Smooth muscle cell (in vitro differentiated cells): ENCODE measurements at regions not wholly inside any gene's neighbourhood (a gene's known extent, or its start where the extent isn't known, plus 50 kb on each side); places are given as distances from the start of the nearest gene placed in this dataset.

Experiments used
- DNase-seq: peaks from one replicate; lab custom pipeline; 2025; ENCODE audit not compliant: unreplicated experiment; lab: John Stamatoyannopoulos, UW
- H2AFZ ChIP-seq: fragments of 200-600 bp; sonication (generic); 2 replicates; pipeline ENCODE4 v1.6.0; 2016; ENCODE audit warnings: antibody characterized with exemption, low read depth, mild to moderate bottlenecking
- H3F3A ChIP-seq: fragments of 200-600 bp; sonication (generic); 2 replicates; pipeline ENCODE4 v1.6.0; 2017; ENCODE audit warnings: antibody characterized with exemption, low read depth
- H3K27ac ChIP-seq: fragments of 200-600 bp; sonication (generic); 2 replicates; pipeline ENCODE4 v1.5.1; 2016; ENCODE audit warnings: low read depth, mild to moderate bottlenecking
- H3K27me3 ChIP-seq: fragments of 200-600 bp; sonication (generic); 2 replicates; pipeline ENCODE4 v1.6.1; 2016; ENCODE audit warnings: low read depth, mild to moderate bottlenecking
- H3K36me3 ChIP-seq: fragments of 200-600 bp; sonication (generic); 2 replicates; pipeline ENCODE4 v1.5.1; 2016; ENCODE audit warnings: low read depth
- H3K4me1 ChIP-seq: fragments of 200-600 bp; sonication (generic); 2 replicates; pipeline ENCODE4 v1.5.1; 2016; ENCODE audit warnings: low read depth
- H3K4me2 ChIP-seq: fragments of 200-600 bp; sonication (generic); 2 replicates; pipeline ENCODE4 v1.6.0; 2016; ENCODE audit warnings: mild to moderate bottlenecking
- H3K4me3 ChIP-seq: fragments of 200-600 bp; sonication (generic); 2 replicates; pipeline ENCODE4 v1.5.1; 2016; ENCODE audit warnings: mild to moderate bottlenecking
- H3K79me2 ChIP-seq: fragments of 200-600 bp; sonication (generic); 2 replicates; pipeline ENCODE4 v1.6.0; 2016; ENCODE audit warnings: low read depth, mild to moderate bottlenecking
- H3K9ac ChIP-seq: fragments of 200-600 bp; sonication (generic); 2 replicates; pipeline ENCODE4 v1.6.0; 2016; ENCODE audit warnings: low read depth
- H3K9me3 ChIP-seq: fragments of 200-600 bp; sonication (generic); replicated peaks from 2 replicates; pipeline ENCODE4 v1.5.1; 2016; ENCODE audit warnings: low read depth
- H4K20me1 ChIP-seq: fragments of 200-600 bp; sonication (generic); 2 replicates; pipeline ENCODE4 v1.6.0; 2016; ENCODE audit warnings: low read depth
- CTCF ChIP-seq: fragments of 200-600 bp; sonication (generic); IDR thresholded peaks from 2 replicates; pipeline ENCODE4 v1.5.1; 2017; ENCODE audit warnings: borderline replicate concordance, mild to moderate bottlenecking, antibody characterized with exemption; ENCODE audit not compliant: insufficient read depth, poor library complexity, severe bottlenecking
- WGBS: methylation state at CpG from one replicate; pipeline ENCODE4 v1.1.7; 2016; ENCODE audit warnings: low lambda C conversion rate; 5-methylcytosine and 5-hydroxymethylcytosine counted together

GRCh38 chr4:85092943-85093342, 126.5 kb upstream of the WDFY3 start:
- H3K9me3 ChIP-seq: no peaks in the 10 kb centered on the region
- H3K4me3 ChIP-seq: no peak overlapping the region
- WGBS: 52% methylated on average over 1 of the region's 1 CpG
- no peak overlapping the region for H3K4me2 ChIP-seq
- H3K9ac ChIP-seq: no peak overlapping the region
- no peak for DNase-seq
- H3K27ac ChIP-seq: no peak overlapping the region
- H3K79me2 ChIP-seq: no peaks in the 10 kb centered on the region
- no peaks in the 10 kb centered on the region for H4K20me1 ChIP-seq
- H3K36me3 ChIP-seq: no peaks in the 10 kb centered on the region
- no peaks in the 10 kb centered on the region for H3K4me1 ChIP-seq
- no peaks in the 10 kb centered on the region for H3K27me3 ChIP-seq
- H2AFZ ChIP-seq: no peak overlapping the region
- TF ChIP-seq CTCF: no peak
- no peaks in the 10 kb centered on the region for H3F3A ChIP-seq

GRCh38 chr4:85094735-85095134, 128.2 kb upstream of the WDFY3 start:
- 89% methylated on average over 1 of the region's 1 CpG for WGBS
- H3K4me2 ChIP-seq: no peak overlapping the region
- no peak for TF ChIP-seq CTCF

GRCh38 chr4:85102606-85103005, 136.1 kb upstream of the WDFY3 start:
- Histone ChIP-seq H4K20me1 (no peaks in the 10 kb centered on the region), H3K4me2 (no peak overlapping the region), H3K36me3 (no peaks in the 10 kb centered on the region), H3K27ac (no peak overlapping the region), H3F3A (no peaks in the 10 kb centered on the region), H3K4me1 (no peaks in the 10 kb centered on the region), H3K9ac (no peak overlapping the region), H3K79me2 (no peaks in the 10 kb centered on the region), H3K27me3 (no peaks in the 10 kb centered on the region), H3K4me3 (no peak overlapping the region), H3K9me3 (no peaks in the 10 kb centered on the region), H2AFZ (no peak overlapping the region)
- TF ChIP-seq CTCF: no peak
- no peak for DNase-seq
- 96% methylated on average over 1 of the region's 1 CpG for WGBS

More at GRCh38 chr4:85094735-85095134, 128.2 kb upstream of the WDFY3 start:
- Histone ChIP-seq H3K27ac (no peak overlapping the region), H3K9ac (no peak overlapping the region), H3K4me1 (no peaks in the 10 kb centered on the region), H3F3A (no peaks in the 10 kb centered on the region), H3K27me3 (no peaks in the 10 kb centered on the region), H3K9me3 (no peaks in the 10 kb centered on the region), H2AFZ (no peak overlapping the region), H3K36me3 (no peaks in the 10 kb centered on the region), H4K20me1 (no peaks in the 10 kb centered on the region), H3K4me3 (no peak overlapping the region), H3K79me2 (no peaks in the 10 kb centered on the region)
- no peak for DNase-seq

- no peaks in the 10 kb centered on the region for H4K20me1 ChIP-seq
- no peak overlapping the region for H3K4me2 ChIP-seq
Observed at GRCh38 chr4:85106166-85106565, 139.7 kb upstream of the WDFY3 start.

More at GRCh38 chr4:85106166-85106565, 139.7 kb upstream of the WDFY3 start:
- H3K27ac ChIP-seq: no peak overlapping the region
- no peak for TF ChIP-seq CTCF
- no peaks in the 10 kb centered on the region for H3K27me3 ChIP-seq
- no peak overlapping the region for H3K4me3 ChIP-seq
- no peaks in the 10 kb centered on the region for H3F3A ChIP-seq
- H2AFZ ChIP-seq: no peak overlapping the region
- no peaks in the 10 kb centered on the region for H3K4me1 ChIP-seq
- no peaks in the 10 kb centered on the region for H3K79me2 ChIP-seq
- no peaks in the 10 kb centered on the region for H3K36me3 ChIP-seq
- no peak overlapping the region for H3K9ac ChIP-seq
- DNase-seq: no peak
- H3K9me3 ChIP-seq: no peaks in the 10 kb centered on the region
